ENCODE measurements at regions not wholly inside any gene's neighbourhood (a gene's known extent, or its start where the extent isn't known, plus 50 kb on each side); places are given as distances from the start of the nearest gene placed in this dataset.

- Histone ChIP-seq H3K4me1 (no peaks in the 10 kb centered on the region), H3K9me3 (no peaks in the 10 kb centered on the region), H3K27ac (no peak overlapping the region), H3K36me3 (no peaks in the 10 kb centered on the region), H3K4me3 (no peak overlapping the region), H3K27me3 (no peaks in the 10 kb centered on the region)
- DNase-seq (ENCODE audit: low spot score in 2 of 2), result no peak
- no peak for TF ChIP-seq CTCF (IDR thresholded peaks at IDR 0.05)
- intact Hi-C loops (cut with DNase I), result no loop called here
These were observed 296.5 kb upstream of the SLC35B3 start for GRCh38 chr6:8731874-8732273.

- intact Hi-C loops (cut with DNase I), result no loop called here
- Histone ChIP-seq H3K27ac (no peak overlapping the region), H3K27me3 (no peaks in the 10 kb centered on the region), H3K4me1 (peaks cover 0 to 3% of the 10 kb centered on the region in 2 donors), H3K9me3 (no peaks in the 10 kb centered on the region), H3K4me3 (no peak overlapping the region), H3K36me3 (no peaks in the 10 kb centered on the region)
- DNase-seq (ENCODE audit: low spot score in 2 of 2), result no peak
- no peak for TF ChIP-seq CTCF (IDR thresholded peaks at IDR 0.05)
These were observed 275.5 kb upstream of the SLC35B3 start for GRCh38 chr6:8710668-8711431.

GRCh38 chr6:8707956-8708772, 272.8 kb upstream of the SLC35B3 start:
- TF ChIP-seq CTCF (IDR thresholded peaks at IDR 0.05), result peak in 1 of 3 experiments; percentile 19
- no peak overlapping the region for H3K27ac ChIP-seq
- H3K36me3 ChIP-seq, result no peaks in the 10 kb centered on the region
- intact Hi-C loops (cut with DNase I), result no loop called here
- peaks cover 0 to 3% of the 10 kb centered on the region in 2 donors for H3K4me1 ChIP-seq
- peak overlapping the region in 1 of 2 donors; percentile 34 for H3K4me3 ChIP-seq
- DNase-seq (ENCODE audit: low spot score in 2 of 2), result no peak
- H3K27me3 ChIP-seq, result no peaks in the 10 kb centered on the region
- H3K9me3 ChIP-seq, result no peaks in the 10 kb centered on the region

- TF ChIP-seq CTCF (IDR thresholded peaks at IDR 0.05), result no peak
- intact Hi-C loops (cut with DNase I), result no loop called here
- no peak for DNase-seq (ENCODE audit: low spot score in 2 of 2)
These were observed 272.0 kb upstream of the SLC35B3 start for GRCh38 chr6:8707369-8707768.

GRCh38 chr6:8705435-8706020, 270.2 kb upstream of the SLC35B3 start:
- Histone ChIP-seq H3K4me3 (no peak overlapping the region), H3K4me1 (peaks cover 0 to 3% of the 10 kb centered on the region in 2 donors), H3K27me3 (no peaks in the 10 kb centered on the region), H3K36me3 (no peaks in the 10 kb centered on the region), H3K9me3 (no peaks in the 10 kb centered on the region), H3K27ac (no peak overlapping the region)
- no peak for TF ChIP-seq CTCF (IDR thresholded peaks at IDR 0.05)
- intact Hi-C loops (cut with DNase I), result no loop called here
- no peak for DNase-seq (ENCODE audit: low spot score in 2 of 2)

More at GRCh38 chr6:8707369-8707768, 272.0 kb upstream of the SLC35B3 start:
- Histone ChIP-seq H3K4me3 (no peak overlapping the region), H3K36me3 (no peaks in the 10 kb centered on the region), H3K4me1 (peaks cover 0 to 3% of the 10 kb centered on the region in 2 donors), H3K27ac (no peak overlapping the region), H3K9me3 (no peaks in the 10 kb centered on the region), H3K27me3 (no peaks in the 10 kb centered on the region)

Measured in ascending aorta (tissue), 2 donors.